ENCODE measurements at regions not wholly inside any gene's neighbourhood (a gene's known extent, or its start where the extent isn't known, plus 50 kb on each side); places are given as distances from the start of the nearest gene placed in this dataset.

- TF ChIP-seq CTCF (IDR thresholded peaks at IDR 0.05; ENCODE audit: low read depth, low read length): no peak
- no peak for DNase-seq (ENCODE audit: extremely low read depth, low read depth)
Observed at GRCh38 chr2:2826621-2827020, 495.5 kb upstream of the MYT1L start.

GRCh38 chr2:2826209-2826551 is 495.1 kb upstream of the MYT1L start:
- DNase-seq (ENCODE audit: extremely low read depth, low read depth): no peak
- no peak for TF ChIP-seq CTCF (IDR thresholded peaks at IDR 0.05; ENCODE audit: low read depth, low read length)

- no peak for DNase-seq (ENCODE audit: extremely low read depth, low read depth)
- no peak for TF ChIP-seq CTCF (IDR thresholded peaks at IDR 0.05; ENCODE audit: low read depth, low read length)
Observed at GRCh38 chr2:2825516-2826208, 494.6 kb upstream of the MYT1L start.

GRCh38 chr2:2825062-2825461 is 494.0 kb upstream of the MYT1L start:
- TF ChIP-seq CTCF (IDR thresholded peaks at IDR 0.05; ENCODE audit: low read depth, low read length): no peak
- DNase-seq (ENCODE audit: extremely low read depth, low read depth): no peak

- no peak for DNase-seq (ENCODE audit: extremely low read depth, low read depth)
- TF ChIP-seq CTCF (IDR thresholded peaks at IDR 0.05; ENCODE audit: low read depth, low read length): no peak
Observed at GRCh38 chr2:2824588-2824987, 493.5 kb upstream of the MYT1L start.

GRCh38 chr2:2823061-2823753 is 492.1 kb upstream of the MYT1L start:
- no peak for TF ChIP-seq CTCF (IDR thresholded peaks at IDR 0.05; ENCODE audit: low read depth, low read length)
- DNase-seq (ENCODE audit: extremely low read depth, low read depth): no peak

- no peak for TF ChIP-seq CTCF (IDR thresholded peaks at IDR 0.05; ENCODE audit: low read depth, low read length)
- DNase-seq (ENCODE audit: extremely low read depth, low read depth): no peak
Observed at GRCh38 chr2:2822143-2822542, 491.1 kb upstream of the MYT1L start.

Data from AG09319 (cell line).